Left forelimb (tissue), 1 donor: ENCODE measurements at regions not wholly inside any gene's neighbourhood (a gene's known extent, or its start where the extent isn't known, plus 50 kb on each side); places are given as distances from the start of the nearest gene placed in this dataset.
"Not testable (repeated sequence)": the region's sequence is repeated elsewhere in the genome, so short reads cannot be mapped to it uniquely, and the experiment has no call there.

ENCODE experiments used
- DNase-seq: peaks from one replicate; pipeline ENCODE4 v3.0.0-alpha.2; 2018; ENCODE audit warnings: low spot score

DNA sequence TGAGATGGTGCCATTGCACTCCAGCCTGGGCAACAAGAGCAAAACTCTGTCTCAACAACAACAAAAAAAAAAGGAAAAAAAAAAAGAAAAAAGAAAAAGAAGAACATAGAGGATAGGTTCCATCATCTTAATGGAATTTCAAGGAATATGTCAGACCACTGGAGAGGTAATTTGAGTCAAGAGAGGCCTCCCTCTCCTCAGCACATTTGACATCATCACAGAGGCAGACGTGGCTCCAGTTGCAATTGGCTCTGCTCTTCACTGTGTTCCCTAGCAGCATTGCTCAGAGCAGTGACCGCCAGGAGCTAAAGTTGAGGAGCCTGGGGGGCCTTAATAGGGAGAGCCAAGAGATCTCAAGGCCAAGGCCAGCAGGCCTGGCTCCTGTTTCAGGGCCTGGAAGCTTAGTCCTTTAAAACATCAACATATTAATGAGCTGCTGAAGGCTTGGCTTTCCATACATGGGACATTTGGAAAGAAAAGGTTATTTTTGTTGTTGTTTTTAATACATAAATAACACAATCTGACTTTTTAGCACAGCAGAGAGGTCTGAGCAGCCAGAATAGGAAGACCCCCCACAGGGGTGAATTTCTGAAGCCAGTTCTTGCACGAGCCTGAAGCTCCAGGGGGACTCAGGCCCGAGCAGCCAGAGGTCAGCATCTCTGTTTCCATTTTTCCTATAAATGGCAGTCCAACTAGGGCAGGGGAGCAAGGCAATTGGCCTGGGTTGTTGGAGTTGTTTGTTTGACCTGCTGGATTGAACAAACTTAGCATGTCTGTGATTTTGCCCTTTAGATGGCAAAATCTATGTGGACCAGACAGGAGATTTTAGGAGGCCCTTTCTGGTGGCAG, 118.3 kb upstream of the FGGY start:
- peak; percentile 75 for DNase-seq

DNA sequence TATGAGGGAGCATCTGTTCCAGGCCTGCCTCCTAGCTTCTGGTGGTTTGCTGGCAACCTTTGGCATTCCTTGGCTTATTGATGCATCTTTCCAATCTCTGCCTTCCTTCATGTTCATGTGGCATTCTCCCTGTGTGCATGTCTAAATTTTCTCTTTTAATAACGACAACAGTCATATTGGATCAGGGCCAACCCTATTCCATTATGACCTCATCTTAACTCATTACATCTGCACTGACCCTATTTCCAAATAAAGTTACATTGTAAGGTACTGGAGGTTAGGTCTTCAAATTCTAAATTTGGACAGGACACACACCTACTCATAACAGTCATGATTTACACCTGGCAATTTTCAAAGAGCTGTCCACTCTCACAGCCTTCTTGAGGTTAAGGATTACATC, 117.2 kb upstream of the FGGY start:
- no peak for DNase-seq

DNA sequence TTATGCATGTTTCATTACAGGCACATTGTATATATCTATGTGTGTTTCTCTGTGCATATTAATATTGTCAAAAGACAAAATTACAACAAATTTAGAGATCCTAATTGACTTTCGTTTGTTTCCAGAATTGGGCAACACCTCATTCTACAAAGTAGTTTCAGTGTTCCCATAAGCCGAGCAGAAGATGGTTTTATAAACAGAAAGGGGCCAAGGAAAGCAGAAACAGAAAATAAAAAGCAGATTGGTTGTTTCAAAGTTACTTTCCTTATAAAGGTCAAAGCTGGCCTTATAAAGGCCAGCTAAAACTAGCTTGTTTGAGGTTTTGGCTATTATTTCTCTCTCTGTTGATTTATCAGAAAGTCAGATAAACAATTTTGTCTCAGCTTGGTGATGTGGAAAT, 116.2 kb upstream of the FGGY start:
- DNase-seq: no peak

DNA sequence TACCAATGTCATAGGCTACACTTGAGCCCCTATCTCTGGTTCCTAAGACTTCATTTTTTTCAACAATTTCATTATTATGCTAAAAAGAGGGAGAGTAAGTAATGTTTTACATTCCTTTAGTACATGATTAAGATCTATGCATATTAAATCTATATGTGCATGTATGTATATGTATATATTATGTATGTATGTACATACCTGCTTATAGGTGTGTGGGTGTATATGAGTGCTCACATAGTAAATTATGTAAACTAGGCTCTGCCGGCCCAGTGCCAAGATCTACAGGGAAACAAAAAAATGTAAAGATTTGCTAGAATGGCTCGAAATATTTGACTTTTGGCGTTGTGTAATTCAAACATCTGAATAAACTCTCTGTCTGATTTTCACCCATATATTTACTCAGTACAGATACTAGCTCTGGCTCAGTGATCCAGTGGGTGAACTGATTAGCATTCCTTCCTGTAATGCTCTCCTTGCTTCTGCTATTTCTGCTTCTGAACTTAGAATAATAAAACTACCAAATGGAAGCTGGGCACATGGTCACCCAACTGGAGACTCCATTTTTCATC, 113.1 kb upstream of the FGGY start:
- DNase-seq: no peak

DNA sequence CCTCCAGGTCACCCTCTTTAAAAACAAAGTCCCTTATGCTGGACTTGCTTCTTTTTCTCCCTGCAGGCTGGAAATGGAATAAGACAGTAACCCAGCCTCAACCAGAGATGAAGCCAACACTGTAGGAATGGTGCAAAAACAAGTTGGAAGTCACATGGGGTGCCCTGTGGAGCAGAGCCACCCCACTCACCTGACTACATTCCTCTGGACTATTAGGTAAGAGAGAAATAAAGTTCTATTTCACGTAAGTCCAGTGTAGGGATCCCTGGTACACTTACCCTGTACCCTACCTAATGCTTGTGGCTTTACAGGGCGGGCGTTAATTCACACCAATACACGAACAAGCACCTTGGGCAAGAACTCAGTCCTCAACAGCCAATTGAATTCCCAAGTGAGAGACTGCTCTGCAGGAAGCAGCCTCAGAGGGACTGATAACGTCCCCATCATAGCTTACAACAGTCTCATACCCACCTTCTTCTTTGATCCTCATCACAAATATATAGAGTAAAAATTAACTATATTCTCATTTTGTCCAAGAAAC, 112.5 kb upstream of the FGGY start:
- no peak for DNase-seq

DNA sequence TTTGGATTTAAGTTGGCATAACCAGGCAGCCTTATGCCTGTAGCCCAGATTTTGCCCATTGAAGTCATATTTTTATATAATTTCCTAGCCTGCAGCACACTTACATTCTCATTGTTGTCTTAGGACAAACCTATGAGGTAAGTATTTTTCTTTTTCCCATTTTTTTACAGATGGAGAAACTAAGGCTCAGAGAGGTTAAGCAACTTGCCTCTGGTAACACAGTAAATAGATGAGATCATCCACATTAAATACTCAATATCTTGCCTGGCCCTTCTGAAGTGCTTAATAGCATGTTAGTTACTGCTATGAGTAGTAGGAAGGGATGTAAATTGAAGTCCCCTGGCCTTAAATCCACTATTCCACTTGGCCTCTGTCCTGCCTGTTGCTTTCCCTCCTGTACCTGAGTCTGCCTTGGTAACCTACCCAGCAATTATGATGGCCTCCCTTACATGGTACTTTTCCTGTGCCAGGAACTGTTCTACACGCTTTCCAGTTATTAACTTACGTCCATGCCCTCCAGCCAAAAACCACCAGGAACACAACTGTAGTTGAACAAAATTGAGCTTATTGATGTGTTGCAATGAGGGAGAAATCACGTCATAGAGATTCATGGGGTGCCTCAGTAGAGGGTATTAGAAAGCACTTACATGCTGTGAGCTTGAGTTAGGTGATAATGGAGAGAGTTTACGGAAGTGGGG, 111.6 kb upstream of the FGGY start:
- DNase-seq: no peak

DNA sequence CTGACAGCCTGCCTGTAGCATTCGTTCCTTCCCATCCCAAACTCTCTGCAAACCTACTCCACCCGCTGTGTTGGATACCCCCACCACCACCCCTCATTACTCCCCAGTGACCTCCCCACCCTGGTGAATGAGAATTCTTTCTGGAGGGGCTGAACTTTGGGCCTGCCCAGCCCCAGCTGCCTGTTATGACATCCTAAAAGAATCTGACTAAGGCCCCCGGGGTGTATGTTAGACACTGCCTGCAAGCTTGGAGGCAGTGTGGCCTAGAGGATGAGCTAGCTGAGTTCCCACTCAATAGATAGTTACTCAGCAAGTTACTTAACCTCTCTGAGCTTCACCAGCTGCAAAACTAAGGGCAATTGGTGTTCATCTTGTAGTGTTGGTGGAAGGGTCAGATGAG, 110.2 kb upstream of the FGGY start:
- DNase-seq: no peak

DNA sequence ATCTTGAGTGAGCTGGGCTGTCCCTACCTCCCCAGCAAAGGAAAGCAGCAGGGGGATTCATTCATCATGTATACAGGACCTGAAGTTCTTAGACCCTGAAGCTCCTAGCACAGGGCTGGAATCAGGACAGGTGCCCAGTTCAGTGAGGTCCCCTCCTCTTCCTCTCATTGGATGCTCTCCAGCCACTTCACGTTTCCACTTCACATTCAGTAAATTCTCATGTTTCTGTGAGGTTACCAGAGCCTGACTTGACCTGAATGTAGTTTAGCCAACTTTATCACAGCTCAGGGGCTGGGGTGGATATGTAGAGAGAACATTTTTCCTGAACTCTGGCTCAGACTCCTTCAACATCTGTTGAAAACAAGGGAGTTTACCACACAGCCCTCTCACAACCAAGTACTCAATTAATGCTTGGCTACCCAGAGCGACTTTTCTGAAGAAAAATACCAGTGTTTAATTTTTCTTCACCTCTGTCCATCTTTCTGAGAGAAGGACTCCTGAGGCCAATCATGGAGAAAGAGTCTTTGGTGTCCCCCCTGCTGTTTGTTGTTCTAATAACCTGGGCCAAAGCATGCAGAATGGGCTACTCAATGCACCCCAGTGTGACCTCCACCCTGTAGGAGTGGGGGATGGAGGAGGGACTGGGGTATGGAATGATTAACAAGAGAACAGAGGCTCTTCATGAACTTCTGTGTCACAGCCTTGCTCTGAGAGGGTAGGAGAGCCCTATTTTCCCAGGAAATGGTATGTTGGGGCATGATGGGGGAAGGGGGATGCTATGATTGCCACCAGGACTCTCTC, 108.3 kb upstream of the FGGY start:
- DNase-seq: no peak

DNA sequence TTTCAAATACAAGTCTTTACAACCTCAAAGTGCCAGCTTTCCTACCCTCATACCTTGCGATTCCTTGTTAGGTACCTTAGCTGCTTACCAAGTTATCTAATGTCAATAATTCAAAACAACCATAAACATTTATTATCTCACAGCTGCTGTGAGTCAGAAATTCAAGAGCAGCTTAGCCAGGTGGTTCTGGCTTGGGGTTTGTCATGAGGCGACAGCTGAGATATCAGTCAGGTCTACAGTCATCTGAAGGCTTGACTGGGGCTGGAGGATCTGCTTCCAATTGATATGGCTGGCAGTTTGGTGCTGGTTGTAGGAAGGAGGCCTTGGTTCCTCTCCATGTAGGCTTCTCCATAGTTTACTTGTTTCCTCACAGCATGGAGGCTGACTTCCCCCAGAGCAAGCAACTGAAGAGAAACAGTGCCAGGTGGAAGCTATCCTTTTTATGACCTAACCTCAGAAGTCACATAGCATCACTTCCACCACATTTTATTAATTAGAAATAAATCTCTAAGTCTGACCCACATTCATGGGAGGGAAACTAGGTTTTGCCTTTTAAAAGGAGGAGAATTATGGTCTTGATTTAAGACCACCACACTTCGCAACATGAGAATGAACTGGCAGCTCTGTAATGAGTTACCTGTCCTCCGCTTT, 103.3 kb upstream of the FGGY start:
- no peak for DNase-seq

DNA sequence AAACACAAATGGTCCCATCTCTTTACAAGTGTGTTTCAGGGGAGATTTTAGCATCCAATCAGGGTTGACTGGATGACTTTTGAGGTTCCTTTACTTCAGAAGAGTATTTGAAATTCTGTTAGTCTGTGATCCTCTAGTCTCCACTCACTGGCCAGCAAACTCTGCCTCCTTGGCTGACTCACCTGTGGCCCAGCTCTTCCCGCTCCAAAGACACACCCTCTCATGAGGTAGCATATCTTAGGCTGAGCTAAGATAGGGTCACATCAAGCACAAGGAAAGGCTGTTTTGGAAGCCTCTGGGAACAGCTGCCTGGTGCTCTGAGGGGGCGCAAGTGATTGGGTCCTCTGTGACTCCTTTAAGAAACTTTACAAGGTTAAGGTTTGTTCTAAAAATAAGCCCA, 102.3 kb upstream of the FGGY start:
- no peak for DNase-seq

DNA sequence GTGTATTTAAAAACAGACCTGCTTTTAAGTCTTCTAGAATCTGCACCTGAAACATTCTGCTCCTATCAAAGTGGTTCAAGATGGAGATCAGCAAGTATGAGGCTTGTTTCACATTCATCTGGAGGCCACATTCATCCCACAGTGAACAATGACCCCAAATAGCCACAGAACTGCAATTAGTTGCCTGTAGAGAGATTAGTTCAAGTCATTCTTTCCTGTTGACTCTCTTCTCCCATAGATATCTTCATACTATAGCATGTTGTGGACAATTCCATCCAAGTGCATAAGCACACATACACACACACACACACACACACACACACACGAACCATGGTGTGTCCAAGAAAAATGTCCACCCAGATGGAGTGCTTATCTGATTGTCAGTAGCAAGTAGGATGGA, 101.7 kb upstream of the FGGY start:
- DNase-seq: no peak

DNA sequence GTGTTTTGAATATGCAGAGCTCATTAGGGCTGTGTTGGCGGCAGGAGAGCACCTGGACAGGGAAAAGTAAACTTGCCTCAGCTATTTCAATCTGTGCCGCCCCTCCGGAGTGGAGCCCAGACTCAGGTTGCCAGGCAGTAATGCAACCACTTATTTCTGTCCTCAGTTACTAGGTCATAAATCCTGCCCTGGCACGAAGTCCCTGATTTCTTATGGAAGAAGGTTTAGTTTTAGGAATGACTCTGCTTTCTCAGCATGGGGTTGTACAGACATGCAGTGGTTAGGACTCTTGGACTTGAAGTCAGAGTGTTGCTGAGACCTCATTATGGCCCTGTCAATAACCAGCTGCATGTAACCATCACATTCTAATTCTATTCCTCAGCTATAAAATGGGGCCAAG, 98.3 kb upstream of the FGGY start:
- no peak for DNase-seq

DNA sequence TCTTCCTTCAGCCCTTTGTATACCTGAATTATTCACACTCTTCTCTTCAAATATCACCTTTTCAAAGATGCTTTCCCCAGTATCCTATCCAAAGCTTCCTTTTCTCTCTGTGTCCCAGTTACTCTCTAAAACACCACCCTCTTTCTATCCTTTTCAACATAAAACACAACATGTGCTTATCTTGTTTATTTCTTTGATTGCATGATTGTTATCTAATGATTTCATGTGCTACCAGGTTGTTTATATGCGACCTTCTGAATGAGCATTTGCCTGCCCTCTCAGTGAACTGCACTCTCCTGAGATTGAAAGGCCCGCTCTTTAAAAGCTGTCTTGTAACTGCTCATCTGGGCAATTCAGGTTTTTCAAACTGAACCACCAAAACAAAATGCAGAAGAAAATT, 97.7 kb upstream of the FGGY start:
- DNase-seq: no peak

DNA sequence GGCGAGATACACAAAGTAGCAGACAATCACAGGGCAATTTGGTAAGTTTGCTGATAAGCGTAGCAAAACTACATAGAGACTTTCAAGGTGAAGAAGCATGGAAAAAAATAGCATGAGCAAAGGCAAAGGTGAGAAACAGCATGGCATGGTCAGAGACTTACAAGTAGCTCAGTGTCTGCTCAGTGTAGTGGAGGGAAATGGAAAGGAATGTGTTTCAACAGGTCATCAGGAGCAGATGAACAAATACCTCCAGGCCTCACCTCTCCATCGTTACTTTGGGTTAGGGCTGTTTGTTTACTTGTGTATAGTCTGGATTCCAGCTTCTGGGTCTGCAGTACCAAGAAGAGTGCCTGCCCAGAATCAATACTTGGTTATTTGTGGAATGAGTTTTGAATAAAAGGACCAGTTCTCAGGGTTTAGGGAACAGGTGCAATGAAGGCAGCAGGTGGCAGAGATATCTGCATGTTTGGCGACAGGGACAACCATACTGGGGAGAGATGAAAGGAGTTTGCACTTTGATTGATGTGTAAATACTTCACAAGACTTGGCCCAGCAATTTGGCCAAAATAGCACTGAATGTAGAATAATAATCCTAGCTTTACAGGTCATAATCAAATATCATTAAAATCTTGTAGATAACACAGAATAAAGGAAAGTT, 97.0 kb upstream of the FGGY start:
- no peak for DNase-seq

DNA sequence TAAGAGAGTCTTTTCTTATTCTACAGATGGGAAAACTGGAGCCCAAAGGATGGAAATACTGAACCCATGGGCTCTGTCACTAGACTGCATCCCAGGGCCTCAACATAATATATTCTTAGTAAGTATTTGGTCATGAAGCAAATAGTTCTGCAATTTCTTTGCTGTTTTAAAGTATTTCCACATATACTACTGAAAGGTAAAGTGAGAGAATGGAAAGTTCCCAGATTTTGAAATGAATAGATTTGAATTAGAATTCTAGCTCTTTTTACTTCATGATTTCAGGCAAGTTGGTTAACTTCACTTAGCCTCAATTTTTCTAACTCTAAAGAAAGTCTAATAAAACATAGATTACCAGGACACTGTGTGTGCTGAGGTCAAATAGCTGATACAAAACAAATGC, 95.6 kb upstream of the FGGY start:
- DNase-seq: no peak

DNA sequence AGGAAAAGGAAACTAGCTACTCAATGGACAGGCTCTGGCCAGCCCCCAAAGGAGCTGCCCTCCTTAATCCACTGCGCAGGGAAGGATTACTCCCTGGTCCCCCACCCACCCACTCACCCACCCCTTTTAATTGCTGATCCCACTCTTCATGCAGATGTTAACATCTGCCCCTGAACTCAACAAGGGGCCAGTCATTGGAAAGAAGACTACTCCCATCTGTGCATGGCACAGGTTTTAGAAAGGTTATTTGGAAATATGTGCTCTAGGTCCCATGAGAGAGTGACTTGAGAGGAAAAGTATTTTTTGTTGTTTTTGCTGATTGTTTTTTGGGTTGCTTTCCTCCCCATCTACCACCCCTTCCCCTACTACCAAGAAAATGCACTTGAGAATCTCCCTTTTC, 94.4 kb upstream of the FGGY start:
- DNase-seq: no peak

DNA sequence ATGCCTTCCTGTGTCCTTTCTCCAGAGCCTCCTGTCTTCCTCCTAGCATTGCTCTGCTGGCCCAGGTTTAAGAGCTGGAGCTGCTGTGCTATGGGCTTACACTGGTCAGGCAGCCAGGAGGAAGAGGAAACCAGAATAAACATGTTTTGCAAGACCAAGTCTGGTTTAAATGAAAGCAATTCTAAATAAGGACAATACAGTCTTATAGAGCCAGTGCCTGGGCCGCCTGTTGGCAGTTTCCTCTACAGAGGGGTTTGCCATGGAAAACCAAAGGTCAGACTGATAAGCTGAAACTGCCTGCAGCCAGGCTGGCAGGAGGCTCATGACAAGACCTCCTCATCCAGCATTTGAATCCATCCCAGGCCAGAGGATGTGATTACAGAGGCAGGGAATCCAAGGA, 92.9 kb upstream of the FGGY start:
- no peak for DNase-seq

DNA sequence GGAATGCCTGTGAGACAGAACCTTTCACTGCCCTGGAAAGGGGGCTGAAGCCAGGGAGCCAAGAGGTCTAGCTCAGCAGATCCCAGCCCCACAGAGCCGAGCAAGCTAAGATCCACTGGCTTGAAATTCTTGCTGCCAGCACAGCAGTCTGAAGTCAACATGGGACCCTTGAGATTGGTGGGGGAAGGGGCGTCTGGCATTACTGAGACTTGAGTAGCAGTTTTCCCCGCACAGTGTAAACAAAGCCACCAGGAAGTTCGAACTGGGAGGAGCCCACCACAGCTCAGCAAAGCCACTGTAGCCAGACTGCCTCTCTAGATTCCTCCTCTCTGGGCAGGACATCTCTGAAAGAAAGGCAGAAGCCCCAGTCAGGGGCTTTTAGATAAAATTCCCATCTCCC, 90.3 kb upstream of the FGGY start:
- not testable (repeated sequence) for DNase-seq

DNA sequence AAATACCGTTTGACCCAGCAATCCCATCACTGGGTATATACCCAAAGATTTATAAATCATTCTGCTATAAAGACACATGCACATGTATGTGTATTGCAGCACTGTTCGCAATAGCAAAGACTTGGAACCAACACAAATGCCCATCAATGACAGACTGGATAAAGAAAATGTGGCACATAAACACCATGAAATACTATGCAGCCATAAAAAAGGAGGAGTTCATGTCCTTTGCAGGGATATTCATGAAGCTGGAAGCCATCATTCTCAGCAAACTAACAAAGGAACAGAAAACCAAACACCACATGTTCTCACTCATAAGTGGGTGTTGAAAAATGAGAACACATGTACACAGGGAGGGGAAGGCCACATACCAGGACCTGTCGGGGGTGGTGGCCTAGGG, 86.5 kb upstream of the FGGY start:
- not testable (repeated sequence) for DNase-seq

DNA sequence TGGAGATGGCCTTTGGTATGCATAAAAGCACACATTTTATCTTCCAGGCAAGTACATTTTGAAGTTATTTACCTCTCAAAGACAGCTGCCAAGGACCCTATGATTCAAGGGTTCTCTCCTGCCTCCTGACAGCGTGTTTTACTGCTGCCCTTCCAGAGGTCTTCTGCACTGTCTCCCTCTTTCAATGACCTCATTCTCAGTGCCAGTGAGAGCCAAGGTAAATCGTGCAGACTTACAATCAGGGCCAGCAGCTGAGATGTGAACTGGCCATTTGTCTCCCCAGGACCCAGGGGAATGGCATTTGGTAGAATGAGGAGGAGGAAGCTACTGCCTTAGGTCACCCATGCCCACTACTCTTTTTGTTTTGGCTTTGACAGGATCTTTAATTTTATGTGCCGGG, 84.2 kb upstream of the FGGY start:
- no peak for DNase-seq
